ENCODE measurements at regions not wholly inside any gene's neighbourhood (a gene's known extent, or its start where the extent isn't known, plus 50 kb on each side); places are given as distances from the start of the nearest gene placed in this dataset.
A peak's percentile ranks its signal among the peaks of the same experiment; 100 is the strongest.

DNA sequence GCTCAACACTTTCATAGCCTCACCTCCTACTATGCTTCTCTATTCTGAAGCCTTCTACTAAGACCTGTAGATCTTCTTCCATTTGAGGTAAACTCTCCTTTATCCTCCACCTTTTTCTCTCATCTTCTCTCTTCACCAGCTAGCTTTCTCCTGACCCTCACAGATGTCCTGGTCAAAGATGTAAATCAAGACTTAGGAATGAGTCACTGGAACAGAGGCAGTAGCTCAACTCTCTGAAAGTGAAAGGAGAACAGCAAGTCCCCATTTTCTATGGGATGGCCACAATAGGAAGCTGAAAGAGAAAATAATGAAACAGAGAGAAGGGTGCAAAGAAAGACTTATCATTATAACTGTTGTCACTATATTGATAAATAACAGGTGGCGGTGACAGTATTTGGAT is 86.1 kb upstream of the DOCK9 start:
- peak; percentile 53 for DNase-seq (ENCODE audit: low read depth)
- TF ChIP-seq, protein P1, sequence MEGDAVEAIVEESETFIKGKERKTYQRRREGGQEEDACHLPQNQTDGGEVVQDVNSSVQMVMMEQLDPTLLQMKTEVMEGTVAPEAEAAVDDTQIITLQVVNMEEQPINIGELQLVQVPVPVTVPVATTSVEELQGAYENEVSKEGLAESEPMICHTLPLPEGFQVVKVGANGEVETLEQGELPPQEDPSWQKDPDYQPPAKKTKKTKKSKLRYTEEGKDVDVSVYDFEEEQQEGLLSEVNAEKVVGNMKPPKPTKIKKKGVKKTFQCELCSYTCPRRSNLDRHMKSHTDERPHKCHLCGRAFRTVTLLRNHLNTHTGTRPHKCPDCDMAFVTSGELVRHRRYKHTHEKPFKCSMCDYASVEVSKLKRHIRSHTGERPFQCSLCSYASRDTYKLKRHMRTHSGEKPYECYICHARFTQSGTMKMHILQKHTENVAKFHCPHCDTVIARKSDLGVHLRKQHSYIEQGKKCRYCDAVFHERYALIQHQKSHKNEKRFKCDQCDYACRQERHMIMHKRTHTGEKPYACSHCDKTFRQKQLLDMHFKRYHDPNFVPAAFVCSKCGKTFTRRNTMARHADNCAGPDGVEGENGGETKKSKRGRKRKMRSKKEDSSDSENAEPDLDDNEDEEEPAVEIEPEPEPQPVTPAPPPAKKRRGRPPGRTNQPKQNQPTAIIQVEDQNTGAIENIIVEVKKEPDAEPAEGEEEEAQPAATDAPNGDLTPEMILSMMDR (conservative IDR thresholded peaks at IDR 0.05; ENCODE audit: control insufficient read depth, insufficient read depth, low read depth, low read length) = no peak
- no peak overlapping the region for H3K4me3 ChIP-seq (ENCODE audit: control insufficient read depth, low read depth, low read length)

DNA sequence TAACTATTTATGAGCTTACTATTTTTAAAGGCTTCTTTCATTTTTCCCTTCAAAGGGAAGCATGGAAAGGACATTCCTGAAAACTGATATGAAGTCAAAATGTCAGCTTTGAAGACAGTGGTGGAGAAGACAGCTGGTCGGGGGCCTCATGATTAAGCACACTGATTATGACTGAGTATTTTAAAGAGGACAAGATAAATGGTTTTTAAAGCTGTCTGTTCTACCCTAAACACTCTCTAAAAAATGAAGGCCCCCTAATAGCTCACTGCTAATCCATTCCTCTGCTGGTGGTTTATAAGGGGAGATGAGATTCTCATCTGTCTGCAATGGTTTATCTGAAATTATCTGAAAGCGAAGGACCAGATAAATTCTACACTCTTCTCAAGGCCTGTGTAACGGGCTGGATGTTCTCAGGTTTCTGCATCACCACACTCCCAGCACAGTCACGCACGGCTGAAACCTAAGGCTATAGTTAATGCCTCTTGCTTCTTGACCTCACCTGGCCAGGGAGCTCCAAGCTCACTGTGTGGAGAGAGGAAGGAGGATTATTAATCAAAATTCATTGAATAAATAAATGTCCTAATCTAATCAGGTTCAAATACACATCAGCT is 86.9 kb upstream of the DOCK9 start:
- no peak for DNase-seq (ENCODE audit: low read depth)
- TF ChIP-seq, protein P1 (conservative IDR thresholded peaks at IDR 0.05; ENCODE audit: control insufficient read depth, insufficient read depth, low read depth, low read length) = no peak

DNA sequence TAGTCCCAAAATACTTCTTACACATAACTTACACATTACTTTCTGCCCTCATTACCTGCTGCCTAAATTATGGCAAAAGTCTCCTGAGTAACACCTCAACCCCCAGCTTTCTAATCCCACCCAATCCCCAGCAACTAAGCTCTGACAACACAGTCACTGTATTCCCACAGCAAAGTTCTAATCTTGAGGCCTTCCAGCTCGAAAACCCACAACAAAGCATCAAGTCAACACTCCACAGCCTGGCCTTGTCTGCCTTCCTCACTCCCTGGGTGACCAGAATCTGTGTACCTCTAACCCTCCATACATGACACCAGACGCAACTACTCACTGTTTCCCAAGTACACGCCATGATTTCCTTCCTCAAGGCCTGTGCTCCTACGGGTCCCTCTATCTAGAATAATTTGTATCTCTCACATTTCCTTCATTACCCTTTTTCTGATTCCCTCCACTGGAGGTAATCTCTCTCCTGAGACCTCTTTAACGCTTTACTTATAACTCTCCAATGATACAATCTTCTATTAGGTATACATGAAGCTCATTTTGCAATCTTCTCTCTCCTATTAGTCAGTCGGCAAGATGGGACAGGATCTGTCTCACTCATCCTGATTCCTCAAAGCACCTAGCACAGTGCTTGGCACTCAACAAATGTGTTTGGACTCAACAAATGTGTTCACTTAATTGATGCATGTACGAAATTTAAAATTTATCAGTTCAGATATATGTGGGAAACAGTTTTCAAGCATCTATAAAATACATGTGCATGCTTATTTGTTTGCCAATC is 87.6 kb upstream of the DOCK9 start:
- H3K4me3 ChIP-seq (ENCODE audit: control insufficient read depth, low read depth, low read length) = no peak overlapping the region
- TF ChIP-seq, protein P1 (conservative IDR thresholded peaks at IDR 0.05; ENCODE audit: control insufficient read depth, insufficient read depth, low read depth, low read length) = no peak
- no peak for DNase-seq (ENCODE audit: low read depth)

More for the DNA sequence above, 86.9 kb upstream of the DOCK9 start:
- H3K4me3 ChIP-seq (ENCODE audit: control insufficient read depth, low read depth, low read length) = no peak overlapping the region

DNA sequence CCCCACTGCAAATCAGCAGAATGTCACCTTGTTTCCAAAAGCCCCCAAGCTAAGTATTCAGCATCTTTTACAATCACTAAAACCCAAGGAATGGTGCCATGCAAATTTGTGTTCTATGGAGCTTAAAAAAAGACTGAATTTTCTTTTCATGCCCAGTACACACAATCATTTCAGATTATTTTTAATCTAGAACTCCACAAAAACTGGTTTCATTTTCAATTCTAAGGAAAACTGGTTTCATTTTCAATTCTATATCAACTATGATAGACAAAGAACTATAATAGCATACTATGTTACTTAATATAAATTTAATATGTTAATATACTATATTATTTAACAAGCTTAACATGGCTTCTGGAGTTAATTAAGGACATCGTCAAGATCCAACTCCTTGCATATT is 88.4 kb upstream of the DOCK9 start:
- TF ChIP-seq, protein P1 (conservative IDR thresholded peaks at IDR 0.05; ENCODE audit: control insufficient read depth, insufficient read depth, low read depth, low read length) = no peak
- DNase-seq (ENCODE audit: low read depth) = no peak
- no peak overlapping the region for H3K4me3 ChIP-seq (ENCODE audit: control insufficient read depth, low read depth, low read length)

DNA sequence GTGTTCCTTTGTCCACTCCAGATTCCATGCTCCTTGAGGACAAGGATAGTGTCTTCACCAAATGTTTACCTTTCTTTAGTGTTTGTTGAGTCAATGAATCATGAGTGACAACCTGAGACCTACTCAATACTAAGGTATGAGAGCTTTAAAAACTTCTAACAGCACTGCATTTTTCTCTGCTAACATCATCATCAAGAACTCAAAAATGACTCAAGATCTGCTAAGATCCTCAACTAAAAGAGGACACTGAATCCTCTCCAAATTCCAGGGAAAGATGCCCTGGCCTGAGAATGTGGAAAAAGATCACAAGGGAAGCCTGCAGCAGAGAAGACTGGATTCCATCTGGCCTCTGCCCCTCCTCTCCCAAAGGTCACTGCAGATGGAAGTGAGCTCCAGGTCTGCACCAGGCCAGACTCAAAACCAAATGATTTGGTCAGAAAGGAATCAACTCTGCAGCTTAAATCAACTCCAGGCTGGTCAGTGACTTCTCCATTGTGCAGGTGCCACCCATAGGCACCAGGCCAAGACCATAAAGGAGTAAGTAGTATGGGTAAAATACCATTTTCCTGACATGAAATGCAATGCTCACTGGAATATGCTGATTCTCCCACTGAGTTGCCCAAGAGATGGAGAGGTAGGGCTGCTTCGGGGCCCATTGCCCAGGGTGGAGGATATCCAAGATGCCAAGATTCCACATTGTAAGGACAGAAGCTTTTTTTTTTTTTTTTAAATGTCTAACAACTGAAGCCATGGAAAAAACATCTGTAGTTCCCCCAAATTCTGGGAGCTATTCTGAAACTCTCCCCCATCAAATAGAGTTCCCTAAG is 89.5 kb upstream of the DOCK9 start:
- peak; percentile 78 for DNase-seq (ENCODE audit: low read depth)
- no peak overlapping the region for H3K4me3 ChIP-seq (ENCODE audit: control insufficient read depth, low read depth, low read length)
- TF ChIP-seq, protein P1 (conservative IDR thresholded peaks at IDR 0.05; ENCODE audit: control insufficient read depth, insufficient read depth, low read depth, low read length) = no peak

DNA sequence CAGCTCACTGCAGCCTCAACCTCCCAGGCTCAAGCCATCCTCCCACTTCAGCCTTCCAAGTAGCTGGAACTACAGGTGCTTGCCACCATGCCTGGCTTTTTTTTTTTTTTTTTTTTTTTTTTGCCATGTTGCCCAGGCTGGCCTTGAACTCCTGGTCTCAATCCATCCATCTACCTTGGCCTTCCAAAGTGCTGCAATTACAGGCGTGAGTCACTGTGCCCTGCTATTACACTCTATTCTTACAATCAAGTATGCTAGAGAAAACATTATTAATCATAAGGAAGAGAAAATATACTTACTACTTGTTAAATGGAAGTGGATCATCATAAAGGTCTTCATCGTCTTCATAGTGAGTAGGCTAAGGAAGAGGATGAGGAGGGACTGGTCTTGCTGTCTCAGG is 93.3 kb upstream of the DOCK9 start:
- TF ChIP-seq, protein P1 (conservative IDR thresholded peaks at IDR 0.05; ENCODE audit: control insufficient read depth, insufficient read depth, low read depth, low read length) = no peak
- DNase-seq (ENCODE audit: low read depth) = no peak
- no peak overlapping the region for H3K4me3 ChIP-seq (ENCODE audit: control insufficient read depth, low read depth, low read length)
